GM23248 (cell line): ENCODE measurements at regions not wholly inside any gene's neighbourhood (a gene's known extent, or its start where the extent isn't known, plus 50 kb on each side); places are given as distances from the start of the nearest gene placed in this dataset.

ENCODE experiments used
- EZH2 ChIP-seq: fragments of 200-600 bp; sonication (generic); IDR thresholded peaks from 2 replicates; pipeline ENCODE4 v1.6.1; 2018; ENCODE audit warnings: antibody characterized with exemption, mild to moderate bottlenecking; ENCODE audit not compliant: insufficient read depth, poor library complexity, severe bottlenecking
- EZH2phosphoT487 ChIP-seq: fragments of 200-600 bp; sonication (generic); IDR thresholded peaks from 2 replicates; pipeline ENCODE4 v1.6.1; 2018; ENCODE audit warnings: antibody characterized with exemption, moderate library complexity, mild to moderate bottlenecking, low read depth; ENCODE audit not compliant: insufficient read depth

- TF ChIP-seq EZH2 (no peak), EZH2phosphoT487 (no peak)
Observed at GRCh38 chr14:71444030-71444822, 488.0 kb upstream of the RGS6 start.
